Prostate gland (tissue), 2 donors: ENCODE measurements at regions not wholly inside any gene's neighbourhood (a gene's known extent, or its start where the extent isn't known, plus 50 kb on each side); places are given as distances from the start of the nearest gene placed in this dataset.
A peak's percentile ranks its signal among the peaks of the same experiment; 100 is the strongest.
"Not testable (repeated sequence)": the region's sequence is repeated elsewhere in the genome, so short reads cannot be mapped to it uniquely, and the experiment has no call there.

Experiments
- DNase-seq: peaks from one replicate; pipeline ENCODE4 v3.0.0-alpha.2; 2019; ENCODE audit warnings: low spot score
- H3K27ac ChIP-seq, 2 donors: fragments of 200-600 bp; sonication (generic); 2 replicates each; pipeline ENCODE4 v1.5.1; 2017 to 2019
- H3K27me3 ChIP-seq: fragments of 200-600 bp; sonication (generic); replicated peaks from 2 replicates; pipeline ENCODE4 v1.5.1; 2019; ENCODE audit not compliant: insufficient read depth
- H3K36me3 ChIP-seq, 2 donors: fragments of 200-600 bp; sonication (generic); 1 replicate in 1 of 2; 2 replicates in 1 of 2; pipeline versions ENCODE4 v1.5.1 to v1.8.1; 2017 to 2019
- H3K4me1 ChIP-seq: fragments of 200-600 bp; sonication (generic); replicated peaks from 2 replicates; pipeline ENCODE4 v1.5.1; 2019
- H3K4me3 ChIP-seq, 2 donors: fragments of 200-600 bp; sonication (generic); 2 replicates each; pipeline ENCODE4 v1.5.1; 2017 to 2019
- H3K9me3 ChIP-seq: fragments of 200-600 bp; sonication (generic); 2 replicates; pipeline ENCODE4 v1.5.1; 2017
- POLR2A ChIP-seq: fragments of 450-650 bp; IDR thresholded peaks from one replicate; pipeline ENCODE4 v1.6.1; 2016; ENCODE audit warnings: antibody characterized with exemption, mild to moderate bottlenecking
- POLR2AphosphoS5 ChIP-seq: sonication (generic); formaldehyde crosslinking; IDR thresholded peaks from one replicate; pipeline ENCODE4 v1.6.1; 2017; ENCODE audit warnings: antibody characterized with exemption
- WGBS: methylation state at CpG from one replicate; pipeline ENCODE4 v1.1.5; 2018; 5-methylcytosine and 5-hydroxymethylcytosine counted together
- intact Hi-C: fragments of 100-400 bp; cut with DNase I; formaldehyde crosslinking; loops from one replicate; pipeline ENCODE4 v1.14.2; 2022
- TF ChIP-seq, protein P1 (sequence below), 4 experiments: fragments of 200-600 bp in 2 of 4; fragments of 450-650 bp in 2 of 4; sonication (generic) in 2 of 4; IDR thresholded peaks; 1 replicate in 3 of 4; 2 replicates in 1 of 4; pipeline ENCODE4 v1.5.1; 2016 to 2019; ENCODE audit warnings: antibody characterized with exemption in 4 of 4, mild to moderate bottlenecking in 2 of 4, moderate library complexity in 2 of 4

DNA sequence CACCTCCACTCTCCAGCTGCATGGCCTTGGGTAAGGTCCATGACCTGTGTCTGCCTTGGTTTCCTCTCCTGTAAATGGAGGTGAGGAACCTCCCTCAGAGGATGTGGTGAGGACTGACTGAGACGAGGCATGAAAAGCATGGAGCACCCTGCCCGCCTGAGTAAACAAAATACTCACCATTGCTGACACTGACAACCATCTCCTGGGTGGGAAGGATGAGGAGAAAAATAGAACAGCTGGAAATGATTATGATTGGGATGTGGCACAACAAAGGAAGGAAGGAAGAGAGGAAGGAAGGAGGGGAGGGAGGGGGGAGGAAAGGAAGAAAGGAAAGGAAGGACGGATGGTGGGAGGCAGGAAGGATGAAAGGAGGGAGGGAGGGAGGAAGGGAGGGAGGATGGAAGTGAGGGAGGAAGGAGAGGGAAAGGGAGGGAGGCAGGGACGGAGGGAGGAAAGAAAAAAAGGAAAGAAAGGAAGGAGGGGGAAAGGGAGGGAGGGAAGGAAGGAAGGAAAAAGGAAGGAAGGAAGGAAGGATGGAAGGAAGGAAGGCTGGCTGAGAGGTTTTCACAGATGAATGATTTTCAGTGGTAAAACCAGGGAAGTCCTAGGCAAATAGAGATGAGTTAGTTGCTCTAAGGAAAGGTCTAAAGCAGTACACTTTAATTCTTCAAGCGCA lies 276.5 kb upstream of the XYLT1 start:
- H3K4me3 ChIP-seq, result no peak overlapping the region
- no peaks in the 10 kb centered on the region for H3K27me3 ChIP-seq
- H3K4me1 ChIP-seq, result no peaks in the 10 kb centered on the region
- no peaks in the 10 kb centered on the region for H3K9me3 ChIP-seq
- no peak overlapping the region for H3K27ac ChIP-seq
- TF ChIP-seq POLR2A (no peak), POLR2AphosphoS5 (no peak)
- TF ChIP-seq, protein P1, sequence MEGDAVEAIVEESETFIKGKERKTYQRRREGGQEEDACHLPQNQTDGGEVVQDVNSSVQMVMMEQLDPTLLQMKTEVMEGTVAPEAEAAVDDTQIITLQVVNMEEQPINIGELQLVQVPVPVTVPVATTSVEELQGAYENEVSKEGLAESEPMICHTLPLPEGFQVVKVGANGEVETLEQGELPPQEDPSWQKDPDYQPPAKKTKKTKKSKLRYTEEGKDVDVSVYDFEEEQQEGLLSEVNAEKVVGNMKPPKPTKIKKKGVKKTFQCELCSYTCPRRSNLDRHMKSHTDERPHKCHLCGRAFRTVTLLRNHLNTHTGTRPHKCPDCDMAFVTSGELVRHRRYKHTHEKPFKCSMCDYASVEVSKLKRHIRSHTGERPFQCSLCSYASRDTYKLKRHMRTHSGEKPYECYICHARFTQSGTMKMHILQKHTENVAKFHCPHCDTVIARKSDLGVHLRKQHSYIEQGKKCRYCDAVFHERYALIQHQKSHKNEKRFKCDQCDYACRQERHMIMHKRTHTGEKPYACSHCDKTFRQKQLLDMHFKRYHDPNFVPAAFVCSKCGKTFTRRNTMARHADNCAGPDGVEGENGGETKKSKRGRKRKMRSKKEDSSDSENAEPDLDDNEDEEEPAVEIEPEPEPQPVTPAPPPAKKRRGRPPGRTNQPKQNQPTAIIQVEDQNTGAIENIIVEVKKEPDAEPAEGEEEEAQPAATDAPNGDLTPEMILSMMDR (IDR thresholded peaks at IDR 0.05), result no peak
- intact Hi-C loops, result loop anchor here (10.0 kb wide), 1 partner anchor 442 kb away; no protein-coding TSS in a partner anchor
- H3K36me3 ChIP-seq, result no peaks in the 10 kb centered on the region
- DNase-seq, result no peak
- WGBS, result 56% methylated on average over 5 of the region's 5 CpGs

DNA sequence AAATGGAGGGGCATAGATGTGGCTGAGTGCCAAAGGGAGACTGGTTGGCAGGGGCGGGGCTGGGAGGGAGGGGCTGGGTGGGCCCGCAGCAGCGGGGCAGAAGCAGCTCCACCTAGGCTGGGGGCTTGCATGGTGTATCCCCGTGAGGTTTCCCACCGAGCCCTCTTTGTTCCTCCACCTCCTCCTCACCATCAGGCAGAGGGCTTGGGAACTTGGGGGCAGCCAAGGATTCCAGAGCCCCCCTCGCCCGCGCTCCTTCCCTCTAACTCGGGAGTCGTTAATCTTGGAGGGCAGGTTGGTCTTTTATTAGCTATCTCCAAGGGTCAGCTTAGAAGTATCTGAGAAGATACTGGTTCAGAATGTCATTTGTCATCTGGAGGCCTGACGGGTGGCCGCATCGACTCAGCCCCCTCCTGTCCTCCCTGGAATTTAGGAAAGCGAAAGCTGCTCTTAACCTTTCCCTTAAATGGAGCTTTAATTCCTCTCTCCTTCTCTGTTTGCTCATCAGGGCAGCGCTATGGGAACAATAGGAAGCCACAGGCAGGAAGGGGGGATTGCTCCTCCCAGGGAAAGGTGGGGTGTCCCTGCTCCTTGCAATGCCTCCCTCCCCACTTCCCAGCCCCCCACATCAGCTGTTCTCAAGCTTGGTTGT lies 274.3 kb upstream of the XYLT1 start:
- intact Hi-C loops, result loop anchor here (10.0 kb wide), 1 partner anchor 440 kb away; no protein-coding TSS in a partner anchor
- peak overlapping the region; percentile 7 to 9 for H3K4me3 ChIP-seq

GRCh38 chr16:17743578-17743977 lies 272.8 kb upstream of the XYLT1 start:
- TF ChIP-seq POLR2AphosphoS5, result no peak
- TF ChIP-seq, protein P1 (IDR thresholded peaks at IDR 0.05), result no peak
- Histone ChIP-seq H3K4me1 (no peaks in the 10 kb centered on the region), H3K4me3 (no peak overlapping the region), H3K27ac (no peak overlapping the region), H3K9me3 (no peaks in the 10 kb centered on the region), H3K27me3 (no peaks in the 10 kb centered on the region), H3K36me3 (no peaks in the 10 kb centered on the region)
- 54% methylated on average over 4 of the region's 4 CpGs for WGBS
- no peak for DNase-seq
- intact Hi-C loops, result loop anchor here (10.0 kb wide), 1 partner anchor 439 kb away; no protein-coding TSS in a partner anchor

More for the DNA sequence above, 274.3 kb upstream of the XYLT1 start:
- Histone ChIP-seq H3K27me3 (no peaks in the 10 kb centered on the region), H3K4me1 (no peaks in the 10 kb centered on the region), H3K9me3 (no peaks in the 10 kb centered on the region), H3K36me3 (no peaks in the 10 kb centered on the region), H3K27ac (peak overlapping the region; percentile 4 to 17)
- 7% methylated on average over 15 of the region's 15 CpGs for WGBS
- TF ChIP-seq, protein P1 (IDR thresholded peaks at IDR 0.05), result no peak
- no peak for TF ChIP-seq POLR2AphosphoS5
- TF ChIP-seq POLR2A, result no peak
- DNase-seq, result no peak

- Histone ChIP-seq H3K27ac (no peak overlapping the region), H3K36me3 (no peaks in the 10 kb centered on the region), H3K4me3 (no peak overlapping the region), H3K9me3 (no peaks in the 10 kb centered on the region), H3K27me3 (no peaks in the 10 kb centered on the region), H3K4me1 (no peaks in the 10 kb centered on the region)
- TF ChIP-seq POLR2A, result no peak
- no peak for TF ChIP-seq POLR2AphosphoS5
- TF ChIP-seq, protein P1 (IDR thresholded peaks at IDR 0.05), result no peak
- 84% methylated on average over 3 of the region's 3 CpGs for WGBS
- intact Hi-C loops, result loop anchor here (10.0 kb wide), 1 partner anchor 438 kb away; no protein-coding TSS in a partner anchor
- DNase-seq, result no peak
Measured at GRCh38 chr16:17743158-17743557, 272.4 kb upstream of the XYLT1 start.

DNA sequence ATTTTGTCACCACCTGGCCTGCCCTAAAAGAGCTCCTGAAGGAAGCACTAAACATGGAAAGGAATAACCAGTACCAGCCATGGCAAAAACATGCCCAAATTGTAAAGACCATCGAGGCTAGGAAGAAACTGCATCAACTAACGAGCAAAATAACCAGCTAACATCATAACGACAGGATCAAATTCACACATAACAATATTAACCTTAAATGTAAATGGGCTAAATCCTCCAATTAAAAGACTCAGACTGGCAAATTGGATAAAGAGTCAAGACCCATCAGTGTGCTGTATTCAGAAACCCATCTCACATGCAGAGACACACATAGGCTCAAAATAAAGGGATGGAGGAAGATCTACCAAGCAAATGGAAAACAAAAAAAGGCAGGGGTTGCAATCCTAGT lies 264.3 kb upstream of the XYLT1 start:
- H3K4me1 ChIP-seq, H3K9me3 ChIP-seq, H3K27ac ChIP-seq, intact Hi-C loops, H3K4me3 ChIP-seq, H3K36me3 ChIP-seq, H3K27me3 ChIP-seq, DNase-seq: not testable (repeated sequence)
- 89% methylated on average over 3 of the region's 3 CpGs for WGBS
